HEK293 (cell line): ENCODE measurements at regions not wholly inside any gene's neighbourhood (a gene's known extent, or its start where the extent isn't known, plus 50 kb on each side); places are given as distances from the start of the nearest gene placed in this dataset.

Source experiments
- CTCF ChIP-seq: fragments of 450-650 bp; formaldehyde crosslinking; IDR thresholded peaks from 2 replicates; pipeline ENCODE4 v1.5.1; 2016; ENCODE audit warnings: missing biosample characterization, missing genetic modification characterization
- INSM2 ChIP-seq: fragments of 450-650 bp; formaldehyde crosslinking; IDR thresholded peaks from 2 replicates; pipeline ENCODE4 v1.5.1; 2016; ENCODE audit warnings: missing biosample characterization, missing genetic modification characterization
- SETDB1 ChIP-seq: IDR thresholded peaks from one replicate; pipeline ENCODE4 v1.6.1; 2017; ENCODE audit warnings: mild to moderate bottlenecking, low read length, moderate library complexity, mixed read lengths; ENCODE audit not compliant: insufficient read length
- ZBTB49 ChIP-seq: fragments of 450-650 bp; formaldehyde crosslinking; IDR thresholded peaks from 2 replicates; pipeline ENCODE4 v1.5.1; 2016; ENCODE audit warnings: missing biosample characterization, missing genetic modification characterization, low read depth
- ZBTB7A ChIP-seq: fragments of 450-650 bp; formaldehyde crosslinking; IDR thresholded peaks from 2 replicates; pipeline ENCODE4 v1.5.1; 2016; ENCODE audit warnings: low read depth, missing biosample characterization, missing genetic modification characterization
- ZFP37 ChIP-seq: fragments of 450-650 bp; formaldehyde crosslinking; IDR thresholded peaks from 2 replicates; pipeline ENCODE4 v1.5.1; 2016; ENCODE audit warnings: missing biosample characterization, missing genetic modification characterization
- ZNF274 ChIP-seq, 2 experiments: fragments of 200-500 bp in 1 of 2; fragments of 450-650 bp in 1 of 2; sonication (Bioruptor generic) in 1 of 2; formaldehyde crosslinking in 1 of 2; IDR thresholded peaks; 2 replicates each; pipeline versions ENCODE4 v1.5.1 to v1.6.1; 2014 to 2016; ENCODE audit warnings: borderline replicate concordance in 1 of 2, inconsistent platforms in 1 of 2, low read length in 1 of 2, missing biosample characterization in 1 of 2, missing genetic modification characterization in 1 of 2
- ZNF488 ChIP-seq: fragments of 450-650 bp; formaldehyde crosslinking; IDR thresholded peaks from 2 replicates; pipeline ENCODE4 v1.5.1; 2016; ENCODE audit warnings: missing biosample characterization, missing genetic modification characterization
- ZNF707 ChIP-seq: fragments of 450-650 bp; formaldehyde crosslinking; IDR thresholded peaks from 2 replicates; pipeline ENCODE4 v1.5.1; 2016; ENCODE audit warnings: missing biosample characterization, missing genetic modification characterization

GRCh38 chr10:35778306-35778705 is 136.2 kb upstream of the FZD8 start:
- no peak for TF ChIP-seq CTCF
- no peak for TF ChIP-seq ZNF707
- no peak for TF ChIP-seq ZFP37
- TF ChIP-seq ZNF488 (tag by site-specific recombination), result no peak
- TF ChIP-seq SETDB1, result no peak
- no peak for TF ChIP-seq INSM2
- no peak for TF ChIP-seq ZNF274 (IDR thresholded peaks at IDR 0.05; ENCODE audit: low read length)
- TF ChIP-seq ZNF274 (tag by site-specific recombination; IDR thresholded peaks at IDR 0.05; ENCODE audit: borderline replicate concordance), result no peak
- TF ChIP-seq ZBTB49 (tag by site-specific recombination), result no peak
- no peak for TF ChIP-seq ZBTB7A (tag by site-specific recombination)
